ENCODE measurements at regions not wholly inside any gene's neighbourhood (a gene's known extent, or its start where the extent isn't known, plus 50 kb on each side); places are given as distances from the start of the nearest gene placed in this dataset.

- H3F3A ChIP-seq (ENCODE audit: insufficient read depth, low read length): no peaks in the 10 kb centered on the region
- H3K27me3 ChIP-seq (replicated peaks; ENCODE audit: insufficient read depth, low read length): peaks cover 60% of the 10 kb centered on the region
- H3K9me2 ChIP-seq (replicated peaks; ENCODE audit: insufficient read depth, low read length): no peaks in the 10 kb centered on the region
- H3K4me3 ChIP-seq (ENCODE audit: low read length): no peak overlapping the region
- no peaks in the 10 kb centered on the region for H3K79me2 ChIP-seq (ENCODE audit: low read length)
- no peaks in the 10 kb centered on the region for H4K20me1 ChIP-seq (ENCODE audit: insufficient read depth, low read length)
- no peak for DNase-seq
- no peak overlapping the region for H2AFZ ChIP-seq (ENCODE audit: low read length)
- TF ChIP-seq EZH2phosphoT487 (IDR thresholded peaks at IDR 0.05; ENCODE audit: low read length) (no peak), EZH2 (optimal IDR thresholded peaks at IDR 0.05; ENCODE audit: low read depth, low read length) (no peak), CTCF (IDR thresholded peaks at IDR 0.05; ENCODE audit: low read length) (no peak)
- H3K9ac ChIP-seq (ENCODE audit: low read length): no peak overlapping the region
- no peak overlapping the region for H3K4me2 ChIP-seq (ENCODE audit: low read depth, low read length)
- H3K36me3 ChIP-seq (replicated peaks; ENCODE audit: insufficient read depth, low read length): no peaks in the 10 kb centered on the region
- H3K4me1 ChIP-seq (ENCODE audit: low read length): peaks cover 6% of the 10 kb centered on the region; the same call in 1 of the 2 replicates
- no peak overlapping the region for H3K27ac ChIP-seq (ENCODE audit: low read length)
- no peaks in the 10 kb centered on the region for H3K9me3 ChIP-seq (replicated peaks; ENCODE audit: insufficient read depth, low read length)
Observed at GRCh38 chr22:42326301-42326700, 55.8 kb upstream of the TCF20 start.

- no peak overlapping the region for H3K4me2 ChIP-seq (ENCODE audit: low read depth, low read length)
- peaks cover 56% of the 10 kb centered on the region for H3K27me3 ChIP-seq (replicated peaks; ENCODE audit: insufficient read depth, low read length)
- H3K4me1 ChIP-seq (ENCODE audit: low read length): peaks cover 6% of the 10 kb centered on the region; the same call in 1 of the 2 replicates
- no peak overlapping the region for H3K27ac ChIP-seq (ENCODE audit: low read length)
- H3K9me3 ChIP-seq (replicated peaks; ENCODE audit: insufficient read depth, low read length): no peaks in the 10 kb centered on the region
- no peak for DNase-seq
- TF ChIP-seq EZH2phosphoT487 (IDR thresholded peaks at IDR 0.05; ENCODE audit: low read length) (no peak), CTCF (IDR thresholded peaks at IDR 0.05; ENCODE audit: low read length) (no peak), EZH2 (optimal IDR thresholded peaks at IDR 0.05; ENCODE audit: low read depth, low read length) (no peak)
- H3K9ac ChIP-seq (ENCODE audit: low read length): no peak overlapping the region
- no peaks in the 10 kb centered on the region for H3F3A ChIP-seq (ENCODE audit: insufficient read depth, low read length)
- H3K36me3 ChIP-seq (replicated peaks; ENCODE audit: insufficient read depth, low read length): no peaks in the 10 kb centered on the region
- no peak overlapping the region for H3K4me3 ChIP-seq (ENCODE audit: low read length)
- H4K20me1 ChIP-seq (ENCODE audit: insufficient read depth, low read length): no peaks in the 10 kb centered on the region
- no peak overlapping the region for H2AFZ ChIP-seq (ENCODE audit: low read length)
- no peaks in the 10 kb centered on the region for H3K79me2 ChIP-seq (ENCODE audit: low read length)
- no peaks in the 10 kb centered on the region for H3K9me2 ChIP-seq (replicated peaks; ENCODE audit: insufficient read depth, low read length)
Observed at GRCh38 chr22:42324990-42325710, 54.7 kb upstream of the TCF20 start.

- peaks cover 51% of the 10 kb centered on the region for H3K27me3 ChIP-seq (replicated peaks; ENCODE audit: insufficient read depth, low read length)
- no peak overlapping the region for H3K27ac ChIP-seq (ENCODE audit: low read length)
- H2AFZ ChIP-seq (ENCODE audit: low read length): no peak overlapping the region
- H4K20me1 ChIP-seq (ENCODE audit: insufficient read depth, low read length): no peaks in the 10 kb centered on the region
- peaks cover 6% of the 10 kb centered on the region; the same call in 1 of the 2 replicates for H3K4me1 ChIP-seq (ENCODE audit: low read length)
- no peaks in the 10 kb centered on the region for H3K36me3 ChIP-seq (replicated peaks; ENCODE audit: insufficient read depth, low read length)
- TF ChIP-seq EZH2phosphoT487 (IDR thresholded peaks at IDR 0.05; ENCODE audit: low read length) (no peak), EZH2 (optimal IDR thresholded peaks at IDR 0.05; ENCODE audit: low read depth, low read length) (no peak), CTCF (IDR thresholded peaks at IDR 0.05; ENCODE audit: low read length) (no peak)
- no peak for DNase-seq
- H3K9me3 ChIP-seq (replicated peaks; ENCODE audit: insufficient read depth, low read length): no peaks in the 10 kb centered on the region
- no peak overlapping the region for H3K4me2 ChIP-seq (ENCODE audit: low read depth, low read length)
- H3K9ac ChIP-seq (ENCODE audit: low read length): no peak overlapping the region
- H3F3A ChIP-seq (ENCODE audit: insufficient read depth, low read length): no peaks in the 10 kb centered on the region
- H3K4me3 ChIP-seq (ENCODE audit: low read length): no peak overlapping the region
- H3K79me2 ChIP-seq (ENCODE audit: low read length): no peaks in the 10 kb centered on the region
- no peaks in the 10 kb centered on the region for H3K9me2 ChIP-seq (replicated peaks; ENCODE audit: insufficient read depth, low read length)
Observed at GRCh38 chr22:42324566-42324965, 54.1 kb upstream of the TCF20 start.
